HCT116 (cell line): ENCODE measurements at regions not wholly inside any gene's neighbourhood (a gene's known extent, or its start where the extent isn't known, plus 50 kb on each side); places are given as distances from the start of the nearest gene placed in this dataset.

ENCODE experiments used
- ATAC-seq: fragments of 200-7000 bp; cut with Tn5 transposase; 2 replicates; pipeline ENCODE4 v1.9.1; 2020; ENCODE audit warnings: mild to moderate bottlenecking, moderate library complexity
- BruUV-seq: library from RNA; stranded (reverse); fragments of 400-500 nt; replicated peaks from 2 replicates; lab custom pipeline; 2021; lab: Mats Ljungman, UMichigan
- CTCF ChIA-PET: fragments of 300-600 bp; sonication (Branson Sonifier 250); formaldehyde crosslinking; loops from one replicate; lab custom pipeline; 2021; ENCODE audit warnings: antibody characterized with exemption; lab: Charles Lee
- POLR2A ChIA-PET: fragments of 300-600, 350-600 bp; sonication (Branson Sonifier 250); formaldehyde crosslinking; loops from one replicate; lab custom pipeline; 2021; ENCODE audit warnings: antibody characterized with exemption; lab: Charles Lee
- RAD21 ChIA-PET, 2 experiments: fragments of 300-600 bp; sonication (Branson Sonifier 250); formaldehyde crosslinking; loops; one replicate each; lab custom pipeline; 2023; ENCODE audit warnings: low total read pairs in 2 of 2; ENCODE audit not compliant: uncharacterized antibody in 2 of 2, unreplicated experiment in 2 of 2, low non-redundant PET in 1 of 2; lab: Charles Lee
- DNase-seq: peaks from one replicate; pipeline ENCODE4 v3.0.0-alpha.2; 2010; ENCODE audit warnings: low read depth, low spot score
- H2AFZ ChIP-seq: fragments of 200-600 bp; shearing (Covaris generic), sonication (generic); 2 replicates; pipeline ENCODE4 v1.6.1; 2017; ENCODE audit warnings: low read depth, mixed run types, mixed read lengths, antibody characterized with exemption, low read length; ENCODE audit not compliant: poor library complexity, severe bottlenecking
- H3K27ac ChIP-seq: 2 replicates; pipeline ENCODE4 v1.5.1; 2012; ENCODE audit warnings: low read depth, low read length
- H3K27me3 ChIP-seq: fragments of 200-600 bp; sonication (generic); 2 replicates; pipeline ENCODE4 v1.6.1; 2016; ENCODE audit warnings: mixed run types, low read length, mixed read lengths; ENCODE audit not compliant: insufficient read depth
- H3K36me3 ChIP-seq, 2 experiments: fragments of 200-500 bp in 1 of 2; fragments of 200-600 bp in 1 of 2; sonication (Bioruptor generic) in 1 of 2; sonication (generic) in 1 of 2; 2 replicates each; pipeline versions ENCODE4 v1.5.1 to v1.6.1; 2014 to 2016; ENCODE audit warnings: low read length in 2 of 2, inconsistent platforms in 1 of 2, mixed read lengths in 1 of 2, mixed run types in 1 of 2; ENCODE audit not compliant: insufficient read depth in 2 of 2, control insufficient read depth in 1 of 2
- H3K4me1 ChIP-seq, 2 experiments: fragments of 200-600 bp in 1 of 2; sonication (generic) in 1 of 2; 2 replicates each; pipeline versions ENCODE4 v1.5.1 to v1.6.1; 2012 to 2017; ENCODE audit warnings: low read length in 2 of 2, inconsistent platforms in 1 of 2, mild to moderate bottlenecking in 1 of 2, mixed read lengths in 1 of 2, mixed run types in 1 of 2, moderate library complexity in 1 of 2; ENCODE audit not compliant: insufficient read depth in 2 of 2, control insufficient read depth in 1 of 2
- H3K4me2 ChIP-seq: fragments of 200-600 bp; sonication (generic); 2 replicates; pipeline ENCODE4 v1.6.1; 2017; ENCODE audit warnings: mixed run types, low read length, mixed read lengths
- H3K4me3 ChIP-seq, 2 experiments: fragments of 200-600 bp in 1 of 2; sonication (generic) in 1 of 2; replicated peaks in 1 of 2; 2 replicates each; pipeline ENCODE4 v1.5.1; 2011 to 2016; ENCODE audit warnings: low read length in 2 of 2, control low read depth in 1 of 2, low read depth in 1 of 2, mild to moderate bottlenecking in 1 of 2, mixed read lengths in 1 of 2, mixed run types in 1 of 2
- H3K79me2 ChIP-seq: fragments of 200-600 bp; sonication (generic); 2 replicates; pipeline ENCODE4 v1.6.1; 2017; ENCODE audit warnings: mild to moderate bottlenecking, mixed run types, low read length, moderate library complexity, mixed read lengths; ENCODE audit not compliant: insufficient read depth
- H3K9ac ChIP-seq: fragments of 200-600 bp; sonication (generic); 2 replicates; pipeline ENCODE4 v1.6.1; 2016; ENCODE audit warnings: low read length, mixed read lengths
- H3K9me2 ChIP-seq: fragments of 200-600 bp; sonication (generic), shearing (Covaris generic); 2 replicates; pipeline ENCODE4 v1.6.1; 2017; ENCODE audit warnings: mixed run types, mild to moderate bottlenecking, moderate library complexity; ENCODE audit not compliant: insufficient read depth
- H3K9me3 ChIP-seq, 2 experiments: fragments of 200-500 bp in 1 of 2; fragments of 200-600 bp in 1 of 2; sonication (Bioruptor generic) in 1 of 2; sonication (generic) in 1 of 2; 2 replicates each; pipeline ENCODE4 v1.6.1; 2014 to 2017; ENCODE audit warnings: low read length in 2 of 2, mixed read lengths in 2 of 2, inconsistent platforms in 1 of 2, low read depth in 1 of 2, mild to moderate bottlenecking in 1 of 2, mixed run types in 1 of 2, moderate library complexity in 1 of 2; ENCODE audit not compliant: control insufficient read depth in 1 of 2, insufficient read depth in 1 of 2
- H4K20me1 ChIP-seq: fragments of 200-600 bp; sonication (generic), shearing (Covaris generic); 2 replicates; pipeline ENCODE4 v1.6.1; 2017; ENCODE audit warnings: mixed run types, mild to moderate bottlenecking, moderate library complexity; ENCODE audit not compliant: insufficient read depth
- CBX3 ChIP-seq: IDR thresholded peaks from 2 replicates; pipeline ENCODE4 v1.6.1; 2012; ENCODE audit warnings: low read depth
- ELF1 ChIP-seq: IDR thresholded peaks from 2 replicates; pipeline ENCODE4 v1.6.1; 2012; ENCODE audit warnings: low read depth, borderline replicate concordance
- EZH2 ChIP-seq: fragments of 200-600 bp; sonication (generic); IDR thresholded peaks from 2 replicates; pipeline ENCODE4 v1.6.1; 2017; ENCODE audit warnings: antibody characterized with exemption, mixed run types
- EZH2phosphoT487 ChIP-seq: fragments of 200-600 bp; IDR thresholded peaks from 2 replicates; pipeline ENCODE4 v1.6.1; 2018; ENCODE audit warnings: antibody characterized with exemption, borderline replicate concordance
- FOSL1 ChIP-seq: IDR thresholded peaks from 2 replicates; pipeline ENCODE4 v1.6.1; 2012; ENCODE audit warnings: low read depth
- JUND ChIP-seq: IDR thresholded peaks from 2 replicates; pipeline ENCODE4 v1.6.1; 2012
- POLR2A ChIP-seq: IDR thresholded peaks from 2 replicates; pipeline ENCODE4 v1.7.0; 2011; ENCODE audit warnings: borderline replicate concordance; ENCODE audit not compliant: insufficient read depth, insufficient read length; ENCODE audit errors: extremely low read depth
- POLR2AphosphoS5 ChIP-seq: IDR thresholded peaks from 2 replicates; pipeline ENCODE4 v1.6.1; 2011; ENCODE audit warnings: mild to moderate bottlenecking, low read depth, low read length, moderate library complexity
- RAD21 ChIP-seq: IDR thresholded peaks from 2 replicates; pipeline ENCODE4 v1.6.1; 2012; ENCODE audit warnings: low read depth, mild to moderate bottlenecking
- REST ChIP-seq: IDR thresholded peaks from 2 replicates; pipeline ENCODE4 v1.6.1; 2012; ENCODE audit warnings: low read depth
- SIN3A ChIP-seq: IDR thresholded peaks from 2 replicates; pipeline ENCODE4 v1.6.1; 2012; ENCODE audit warnings: low read depth
- SP1 ChIP-seq: IDR thresholded peaks from 2 replicates; pipeline ENCODE4 v1.6.1; 2012; ENCODE audit warnings: low read depth
- SRF ChIP-seq: IDR thresholded peaks from 2 replicates; pipeline ENCODE4 v1.6.1; 2012; ENCODE audit warnings: low read depth
- TCF7L2 ChIP-seq: IDR thresholded peaks from 2 replicates; pipeline ENCODE4 v1.7.0; 2011; ENCODE audit warnings: borderline replicate concordance, inconsistent platforms; ENCODE audit not compliant: insufficient read depth, insufficient read length; ENCODE audit errors: extremely low read depth
- YY1 ChIP-seq: IDR thresholded peaks from 2 replicates; pipeline ENCODE4 v1.6.1; 2011; ENCODE audit warnings: low read length, low read depth, moderate library complexity, mild to moderate bottlenecking; ENCODE audit not compliant: insufficient replicate concordance; ENCODE audit errors: extremely low read depth
- ZFX ChIP-seq: fragments of 450-650 bp; IDR thresholded peaks from 2 replicates; pipeline ENCODE4 v1.6.1; 2017
- ZNF274 ChIP-seq: fragments of 200-500 bp; sonication (Bioruptor generic); IDR thresholded peaks from 2 replicates; pipeline ENCODE4 v1.6.1; 2014; ENCODE audit warnings: mild to moderate bottlenecking, low read depth, low read length, inconsistent platforms
- intact Hi-C: fragments of 100-400 bp; cut with micrococcal nuclease; formaldehyde crosslinking; loops from 2 replicates; pipeline ENCODE4 v1.10.0; 2022
- TF ChIP-seq, protein P1 (sequence below), 3 experiments: fragments of 200-600 bp in 1 of 3; sonication (generic) in 1 of 3; IDR thresholded peaks in 2 of 3; conservative IDR thresholded peaks in 1 of 3; 2 replicates each; pipeline ENCODE4 v1.5.1; 2012 to 2017; ENCODE audit warnings: low read depth in 2 of 3, low read length in 2 of 3, antibody characterized with exemption in 1 of 3, borderline replicate concordance in 1 of 3, control low read depth in 1 of 3, mild to moderate bottlenecking in 1 of 3, mixed read lengths in 1 of 3, mixed run types in 1 of 3, moderate library complexity in 1 of 3; ENCODE audit not compliant: insufficient read depth in 1 of 3
- TF ChIP-seq, protein P2 (sequence below): IDR thresholded peaks from 2 replicates; pipeline ENCODE4 v1.6.1; 2011; ENCODE audit warnings: mild to moderate bottlenecking, low read length, moderate library complexity; ENCODE audit not compliant: insufficient replicate concordance; ENCODE audit errors: extremely low read depth

DNA sequence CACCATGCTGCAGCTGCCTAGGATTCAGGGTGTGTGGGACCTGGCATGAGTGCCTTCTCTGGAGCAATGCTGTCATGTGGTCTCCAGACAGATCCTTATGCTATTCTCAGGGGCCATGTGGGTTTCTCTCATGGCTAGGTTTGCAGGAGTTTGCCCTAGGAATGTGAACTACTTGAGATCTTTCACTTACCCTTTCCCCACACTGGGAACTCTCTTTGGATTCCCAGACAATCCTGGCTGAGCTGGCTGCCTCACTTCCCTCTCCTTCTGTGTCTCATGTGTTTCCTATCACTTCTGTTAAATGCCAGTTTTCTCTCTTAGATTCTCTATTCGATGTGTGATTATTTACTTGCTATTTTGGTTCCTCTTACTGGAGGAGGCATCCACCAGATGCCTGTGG, 270.2 kb upstream of the RASA1 start (continued):
- no peak for TF ChIP-seq SP1
- TF ChIP-seq POLR2AphosphoS5, result no peak
- no peak for TF ChIP-seq YY1
- TF ChIP-seq, all 23 proteins: peak for 0

- BruUV-seq, result no TSS peak
- ATAC-seq, result no peak
- H3K4me2 ChIP-seq, result no peak overlapping the region
- ChIA-PET POLR2A (no interaction called here), RAD21 (interaction anchor here in 1 of 2 experiments (0.6 kb wide), 1 partner anchor 123 kb away, joined by 4 read pairs; no protein-coding TSS in a partner anchor), CTCF (no interaction called here)
- no peaks in the 10 kb centered on the region for H3K4me1 ChIP-seq
- no peaks in the 10 kb centered on the region for H3K79me2 ChIP-seq
- H3K9me3 ChIP-seq, result no peaks in the 10 kb centered on the region
- no peaks in the 10 kb centered on the region for H3K27me3 ChIP-seq
- H3K27ac ChIP-seq, result no peak overlapping the region
- TF ChIP-seq ELF1 (no peak), ZNF274 (no peak), YY1 (no peak), TCF7L2 (no peak), JUND (no peak), FOSL1 (no peak), EZH2phosphoT487 (no peak), POLR2A (no peak), POLR2AphosphoS5 (no peak), SRF (no peak), SP1 (no peak), ZFX (no peak), CBX3 (no peak), RAD21 (no peak), REST (no peak), SIN3A (no peak), EZH2 (no peak)
- TF ChIP-seq, protein P1, sequence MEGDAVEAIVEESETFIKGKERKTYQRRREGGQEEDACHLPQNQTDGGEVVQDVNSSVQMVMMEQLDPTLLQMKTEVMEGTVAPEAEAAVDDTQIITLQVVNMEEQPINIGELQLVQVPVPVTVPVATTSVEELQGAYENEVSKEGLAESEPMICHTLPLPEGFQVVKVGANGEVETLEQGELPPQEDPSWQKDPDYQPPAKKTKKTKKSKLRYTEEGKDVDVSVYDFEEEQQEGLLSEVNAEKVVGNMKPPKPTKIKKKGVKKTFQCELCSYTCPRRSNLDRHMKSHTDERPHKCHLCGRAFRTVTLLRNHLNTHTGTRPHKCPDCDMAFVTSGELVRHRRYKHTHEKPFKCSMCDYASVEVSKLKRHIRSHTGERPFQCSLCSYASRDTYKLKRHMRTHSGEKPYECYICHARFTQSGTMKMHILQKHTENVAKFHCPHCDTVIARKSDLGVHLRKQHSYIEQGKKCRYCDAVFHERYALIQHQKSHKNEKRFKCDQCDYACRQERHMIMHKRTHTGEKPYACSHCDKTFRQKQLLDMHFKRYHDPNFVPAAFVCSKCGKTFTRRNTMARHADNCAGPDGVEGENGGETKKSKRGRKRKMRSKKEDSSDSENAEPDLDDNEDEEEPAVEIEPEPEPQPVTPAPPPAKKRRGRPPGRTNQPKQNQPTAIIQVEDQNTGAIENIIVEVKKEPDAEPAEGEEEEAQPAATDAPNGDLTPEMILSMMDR (IDR thresholded peaks at IDR 0.05 in 2 of 3, conservative IDR thresholded peaks at IDR 0.05 in 1 of 3; ENCODE audit: borderline replicate concordance in 1 of 3, insufficient read depth in 1 of 3, low read depth in 2 of 3, low read length in 2 of 3), result no peak
- TF ChIP-seq, protein P2, sequence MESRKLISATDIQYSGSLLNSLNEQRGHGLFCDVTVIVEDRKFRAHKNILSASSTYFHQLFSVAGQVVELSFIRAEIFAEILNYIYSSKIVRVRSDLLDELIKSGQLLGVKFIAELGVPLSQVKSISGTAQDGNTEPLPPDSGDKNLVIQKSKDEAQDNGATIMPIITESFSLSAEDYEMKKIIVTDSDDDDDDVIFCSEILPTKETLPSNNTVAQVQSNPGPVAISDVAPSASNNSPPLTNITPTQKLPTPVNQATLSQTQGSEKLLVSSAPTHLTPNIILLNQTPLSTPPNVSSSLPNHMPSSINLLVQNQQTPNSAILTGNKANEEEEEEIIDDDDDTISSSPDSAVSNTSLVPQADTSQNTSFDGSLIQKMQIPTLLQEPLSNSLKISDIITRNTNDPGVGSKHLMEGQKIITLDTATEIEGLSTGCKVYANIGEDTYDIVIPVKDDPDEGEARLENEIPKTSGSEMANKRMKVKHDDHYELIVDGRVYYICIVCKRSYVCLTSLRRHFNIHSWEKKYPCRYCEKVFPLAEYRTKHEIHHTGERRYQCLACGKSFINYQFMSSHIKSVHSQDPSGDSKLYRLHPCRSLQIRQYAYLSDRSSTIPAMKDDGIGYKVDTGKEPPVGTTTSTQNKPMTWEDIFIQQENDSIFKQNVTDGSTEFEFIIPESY, result no peak
- intact Hi-C loops, result no loop called here
- no peaks in the 10 kb centered on the region for H3K9me2 ChIP-seq
- no peak overlapping the region for H3K4me3 ChIP-seq
- no peak for DNase-seq
- H4K20me1 ChIP-seq, result no peaks in the 10 kb centered on the region
- H2AFZ ChIP-seq, result no peak overlapping the region
- no peaks in the 10 kb centered on the region for H3K36me3 ChIP-seq
- H3K9ac ChIP-seq, result no peak overlapping the region
Observed at GRCh38 chr5:86999951-87000350, 267.7 kb upstream of the RASA1 start.
